K562 (cell line): ENCODE measurements at regions not wholly inside any gene's neighbourhood (a gene's known extent, or its start where the extent isn't known, plus 50 kb on each side); places are given as distances from the start of the nearest gene placed in this dataset.
"Not testable (repeated sequence)": the region's sequence is repeated elsewhere in the genome, so short reads cannot be mapped to it uniquely, and the experiment has no call there.

Source experiments
- ATAC-seq: fragments of 200-7000 bp; cut with Tn5 transposase; 3 replicates; pipeline ENCODE4 v1.9.1; 2020; ENCODE audit warnings: moderate library complexity
- BruUV-seq: library from RNA; stranded (reverse); fragments of 400-500 nt; replicated peaks from 2 replicates; lab custom pipeline; 2021; lab: Mats Ljungman, UMichigan
- CTCF ChIA-PET: fragments of 300-600 bp; formaldehyde crosslinking; extraction: SDS; loops from one replicate; lab custom pipeline; 2021; ENCODE audit warnings: low intra/inter-chr PET ratio; lab: Yijun Ruan, JAX
- POLR2A ChIA-PET: fragments of 300-600, 350-650 bp; sonication (Branson Sonifier 250); formaldehyde crosslinking; extraction: SDS; loops from one replicate; lab custom pipeline; 2021; ENCODE audit warnings: antibody characterized with exemption, inconsistent platforms; lab: Yijun Ruan, JAX
- DNase-seq, 4 experiments: peaks; one replicate each; pipeline versions ENCODE4 v3.0.0 to v3.0.0-alpha.2; 2011 to 2018; ENCODE audit warnings: low spot score in 3 of 4, mixed read lengths in 3 of 4; ENCODE audit errors: extremely low read depth in 1 of 4
- FAIRE-seq: peaks from 2 replicates; lab custom pipeline; 2011; peaks lifted over from hg19 to GRCh38; lab: Jason Lieb, UNC
- H2AFZ ChIP-seq: 2 replicates; pipeline ENCODE4 v1.6.0; 2011; ENCODE audit warnings: low read depth, low read length, control low read depth, inconsistent platforms
- H3K27ac ChIP-seq: fragments of 200-600 bp; 3 replicates; pipeline ENCODE4 v1.8.0; 2011; ENCODE audit warnings: low read depth, mild to moderate bottlenecking, control low read depth, inconsistent platforms, low read length, moderate library complexity, mixed read lengths; ENCODE audit errors: extremely low read depth
- H3K27me3 ChIP-seq, 2 experiments: fragments of 300-600 bp in 1 of 2; 2 replicates in 1 of 2; 3 replicates in 1 of 2; pipeline versions ENCODE4 v1.6.0 to v1.8.0; 2011; ENCODE audit warnings: inconsistent platforms in 2 of 2, low read length in 2 of 2, mild to moderate bottlenecking in 1 of 2, mixed read lengths in 1 of 2, moderate library complexity in 1 of 2; ENCODE audit not compliant: control insufficient read depth in 2 of 2, insufficient read depth in 2 of 2
- H3K36me3 ChIP-seq: fragments of 300-600 bp; 3 replicates; pipeline ENCODE4 v1.8.0; 2011; ENCODE audit warnings: mild to moderate bottlenecking, low read length, inconsistent platforms; ENCODE audit not compliant: control insufficient read depth, insufficient read depth
- H3K4me1 ChIP-seq, 2 experiments: fragments of 200-600 bp in 1 of 2; replicated peaks in 1 of 2; 2 replicates in 1 of 2; 3 replicates in 1 of 2; pipeline versions ENCODE4 v1.5.1 to v1.8.0; 2011; ENCODE audit warnings: inconsistent platforms in 2 of 2, low read length in 2 of 2, mild to moderate bottlenecking in 1 of 2, mixed read lengths in 1 of 2, moderate library complexity in 1 of 2; ENCODE audit not compliant: control insufficient read depth in 2 of 2, insufficient read depth in 2 of 2
- H3K4me2 ChIP-seq: 2 replicates; pipeline ENCODE4 v1.6.1; 2011; ENCODE audit warnings: low read length, control low read depth, inconsistent platforms, mixed read lengths; ENCODE audit not compliant: insufficient read depth
- H3K4me3 ChIP-seq: fragments of 200-600 bp; sonication (generic), shearing (Covaris generic); 2 replicates; pipeline ENCODE4 v1.5.1; 2016; ENCODE audit warnings: control low read depth, inconsistent platforms
- H3K79me2 ChIP-seq: fragments of 200-600 bp; 3 replicates; pipeline ENCODE4 v1.8.0; 2011; ENCODE audit warnings: low read length, inconsistent platforms; ENCODE audit not compliant: control insufficient read depth, insufficient read depth
- H3K9ac ChIP-seq, 2 experiments: 2 replicates each; pipeline versions ENCODE4 v1.6.0 to v1.6.1; 2011; ENCODE audit warnings: low read depth in 2 of 2, low read length in 2 of 2, control low read depth in 1 of 2, inconsistent platforms in 1 of 2, mild to moderate bottlenecking in 1 of 2, mixed read lengths in 1 of 2; ENCODE audit not compliant: insufficient read depth in 1 of 2
- H3K9me1 ChIP-seq: one replicate; pipeline ENCODE4 v1.6.0; 2011; ENCODE audit warnings: inconsistent platforms, mild to moderate bottlenecking, low read length, moderate library complexity; ENCODE audit not compliant: control insufficient read depth, insufficient read depth
- H3K9me3 ChIP-seq: replicated peaks from 2 replicates; pipeline ENCODE4 v1.5.1; 2011; ENCODE audit warnings: low read depth, low read length, inconsistent platforms; ENCODE audit not compliant: control insufficient read depth, insufficient read depth
- H4K20me1 ChIP-seq: replicated peaks from 2 replicates; pipeline ENCODE4 v1.6.1; 2011; ENCODE audit warnings: low read length, inconsistent platforms, mixed read lengths; ENCODE audit not compliant: control insufficient read depth, insufficient read depth
- CBX5 ChIP-seq: IDR thresholded peaks from 2 replicates; pipeline ENCODE4 v1.6.1; 2014; ENCODE audit warnings: low read depth, borderline replicate concordance
- ELF4 ChIP-seq: fragments of 450-650 bp; formaldehyde crosslinking; IDR thresholded peaks from 2 replicates; pipeline ENCODE4 v1.4.0; 2022; ENCODE audit warnings: missing genetic modification characterization
- PTBP1 ChIP-seq: fragments of 200-400 bp; formaldehyde crosslinking; IDR thresholded peaks from 2 replicates; pipeline ENCODE4 v1.6.1; 2017; ENCODE audit warnings: low read depth, low read length
- RAD21 ChIP-seq, 2 experiments: fragments of 250-450 bp in 1 of 2; fragments of 450-650 bp in 1 of 2; sonication (Bioruptor Pico) in 1 of 2; formaldehyde crosslinking in 1 of 2; IDR thresholded peaks in 1 of 2; conservative IDR thresholded peaks in 1 of 2; 2 replicates each; pipeline versions ENCODE4 v1.4.0 to v1.8.0; 2020 to 2022; ENCODE audit warnings: mild to moderate bottlenecking in 2 of 2, moderate library complexity in 1 of 2
- WGBS: fragments of 100-300 bp; shearing (Covaris generic); methylation state at CpG from one replicate; pipeline ENCODE4 v1.1.6; 2016; ENCODE audit warnings: low coverage, mixed read lengths; ENCODE audit not compliant: insufficient coverage; ENCODE audit errors: missing lambda C conversion rate; 5-methylcytosine and 5-hydroxymethylcytosine counted together
- in situ Hi-C: fragments of 300-500 bp; cut with MboI; formaldehyde crosslinking; loops from 4 replicates; pipeline ENCODE4 v1.15.0; 2018; ENCODE audit warnings: inconsistent platforms, mixed read lengths
- intact Hi-C: fragments of 100-400 bp; cut with micrococcal nuclease; formaldehyde crosslinking; loops from 2 replicates; pipeline ENCODE4 v1.14.2; 2022
- TF ChIP-seq, protein P1 (sequence below): fragments of 450-650 bp; formaldehyde crosslinking; IDR thresholded peaks from 2 replicates; pipeline ENCODE4 v1.4.0; 2020; ENCODE audit warnings: mild to moderate bottlenecking, moderate library complexity
- TF ChIP-seq, protein P2 (sequence below): fragments of 200-800 bp; sonication (Bioruptor generic); IDR thresholded peaks from 2 replicates; pipeline ENCODE4 v1.6.1; 2017; ENCODE audit warnings: missing genetic modification characterization, missing compliant biosample characterization
- TF ChIP-seq, protein P3 (sequence below): fragments of 150-350 bp; IDR thresholded peaks from 2 replicates; pipeline ENCODE4 v1.6.1; 2014; ENCODE audit warnings: low read depth, mild to moderate bottlenecking, low read length, borderline replicate concordance

DNA sequence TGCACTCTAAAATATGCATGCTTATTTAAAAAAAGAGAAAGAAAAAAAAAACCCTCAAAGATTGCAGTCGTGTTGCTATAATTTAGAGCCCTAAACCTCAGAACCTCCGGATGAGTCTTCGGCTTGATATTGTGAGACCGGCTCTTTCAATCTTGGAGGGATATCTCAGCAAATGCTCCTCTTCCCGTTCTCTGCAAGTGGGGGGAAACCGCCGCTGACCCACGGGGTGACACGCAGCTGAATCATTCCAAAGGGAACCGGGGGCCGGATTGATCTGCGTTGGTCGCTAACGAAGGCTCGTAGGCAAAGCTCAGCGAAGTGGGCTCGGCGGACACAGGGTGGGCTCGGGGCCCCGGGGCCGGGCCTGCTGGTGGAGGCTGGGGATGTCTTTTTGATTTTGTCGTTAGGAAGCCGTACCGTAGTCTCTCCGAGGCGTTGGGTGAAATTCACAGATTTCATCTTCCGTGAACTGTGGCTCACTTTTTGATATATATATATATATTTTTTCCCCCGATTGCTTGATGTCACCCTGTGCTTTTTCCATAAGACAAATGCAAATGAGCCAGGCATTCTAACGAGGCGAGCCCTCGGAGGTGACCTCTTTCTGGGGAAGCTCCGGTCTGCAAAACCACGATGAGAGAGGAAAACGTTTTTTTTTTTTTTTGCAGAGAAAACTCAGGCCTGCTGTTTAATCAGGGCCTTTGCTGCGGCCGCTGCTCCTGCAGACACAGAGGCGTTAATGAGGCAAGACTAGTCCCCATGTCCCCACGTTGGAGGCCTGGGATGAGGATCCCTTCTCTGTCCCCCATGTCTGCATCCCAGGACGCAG lies 110.7 kb upstream of the PPP2R3B start (continued):
- TF ChIP-seq, protein P1, sequence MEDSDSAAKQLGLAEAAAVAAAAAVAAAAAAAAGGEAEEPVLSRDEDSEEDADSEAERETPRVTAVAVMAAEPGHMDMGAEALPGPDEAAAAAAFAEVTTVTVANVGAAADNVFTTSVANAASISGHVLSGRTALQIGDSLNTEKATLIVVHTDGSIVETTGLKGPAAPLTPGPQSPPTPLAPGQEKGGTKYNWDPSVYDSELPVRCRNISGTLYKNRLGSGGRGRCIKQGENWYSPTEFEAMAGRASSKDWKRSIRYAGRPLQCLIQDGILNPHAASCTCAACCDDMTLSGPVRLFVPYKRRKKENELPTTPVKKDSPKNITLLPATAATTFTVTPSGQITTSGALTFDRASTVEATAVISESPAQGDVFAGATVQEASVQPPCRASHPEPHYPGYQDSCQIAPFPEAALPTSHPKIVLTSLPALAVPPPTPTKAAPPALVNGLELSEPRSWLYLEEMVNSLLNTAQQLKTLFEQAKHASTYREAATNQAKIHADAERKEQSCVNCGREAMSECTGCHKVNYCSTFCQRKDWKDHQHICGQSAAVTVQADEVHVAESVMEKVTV (CRISPR knock-in tag) = no peak
- TF ChIP-seq, protein P2, sequence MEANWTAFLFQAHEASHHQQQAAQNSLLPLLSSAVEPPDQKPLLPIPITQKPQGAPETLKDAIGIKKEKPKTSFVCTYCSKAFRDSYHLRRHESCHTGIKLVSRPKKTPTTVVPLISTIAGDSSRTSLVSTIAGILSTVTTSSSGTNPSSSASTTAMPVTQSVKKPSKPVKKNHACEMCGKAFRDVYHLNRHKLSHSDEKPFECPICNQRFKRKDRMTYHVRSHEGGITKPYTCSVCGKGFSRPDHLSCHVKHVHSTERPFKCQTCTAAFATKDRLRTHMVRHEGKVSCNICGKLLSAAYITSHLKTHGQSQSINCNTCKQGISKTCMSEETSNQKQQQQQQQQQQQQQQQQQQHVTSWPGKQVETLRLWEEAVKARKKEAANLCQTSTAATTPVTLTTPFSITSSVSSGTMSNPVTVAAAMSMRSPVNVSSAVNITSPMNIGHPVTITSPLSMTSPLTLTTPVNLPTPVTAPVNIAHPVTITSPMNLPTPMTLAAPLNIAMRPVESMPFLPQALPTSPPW = no peak
- TF ChIP-seq PTBP1 = no peak
- no peak for TF ChIP-seq CBX5
- TF ChIP-seq RAD21 (CRISPR knock-in tag; conservative IDR thresholded peaks at IDR 0.05 in 1 of 2, IDR thresholded peaks at IDR 0.05 in 1 of 2) = no peak
- TF ChIP-seq, protein P3, sequence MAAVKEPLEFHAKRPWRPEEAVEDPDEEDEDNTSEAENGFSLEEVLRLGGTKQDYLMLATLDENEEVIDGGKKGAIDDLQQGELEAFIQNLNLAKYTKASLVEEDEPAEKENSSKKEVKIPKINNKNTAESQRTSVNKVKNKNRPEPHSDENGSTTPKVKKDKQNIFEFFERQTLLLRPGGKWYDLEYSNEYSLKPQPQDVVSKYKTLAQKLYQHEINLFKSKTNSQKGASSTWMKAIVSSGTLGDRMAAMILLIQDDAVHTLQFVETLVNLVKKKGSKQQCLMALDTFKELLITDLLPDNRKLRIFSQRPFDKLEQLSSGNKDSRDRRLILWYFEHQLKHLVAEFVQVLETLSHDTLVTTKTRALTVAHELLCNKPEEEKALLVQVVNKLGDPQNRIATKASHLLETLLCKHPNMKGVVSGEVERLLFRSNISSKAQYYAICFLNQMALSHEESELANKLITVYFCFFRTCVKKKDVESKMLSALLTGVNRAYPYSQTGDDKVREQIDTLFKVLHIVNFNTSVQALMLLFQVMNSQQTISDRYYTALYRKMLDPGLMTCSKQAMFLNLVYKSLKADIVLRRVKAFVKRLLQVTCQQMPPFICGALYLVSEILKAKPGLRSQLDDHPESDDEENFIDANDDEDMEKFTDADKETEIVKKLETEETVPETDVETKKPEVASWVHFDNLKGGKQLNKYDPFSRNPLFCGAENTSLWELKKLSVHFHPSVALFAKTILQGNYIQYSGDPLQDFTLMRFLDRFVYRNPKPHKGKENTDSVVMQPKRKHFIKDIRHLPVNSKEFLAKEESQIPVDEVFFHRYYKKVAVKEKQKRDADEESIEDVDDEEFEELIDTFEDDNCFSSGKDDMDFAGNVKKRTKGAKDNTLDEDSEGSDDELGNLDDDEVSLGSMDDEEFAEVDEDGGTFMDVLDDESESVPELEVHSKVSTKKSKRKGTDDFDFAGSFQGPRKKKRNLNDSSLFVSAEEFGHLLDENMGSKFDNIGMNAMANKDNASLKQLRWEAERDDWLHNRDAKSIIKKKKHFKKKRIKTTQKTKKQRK = no peak
- no peak for TF ChIP-seq ELF4 (CRISPR knock-in tag)
- TF ChIP-seq, all 486 proteins: peak for 0

DNA sequence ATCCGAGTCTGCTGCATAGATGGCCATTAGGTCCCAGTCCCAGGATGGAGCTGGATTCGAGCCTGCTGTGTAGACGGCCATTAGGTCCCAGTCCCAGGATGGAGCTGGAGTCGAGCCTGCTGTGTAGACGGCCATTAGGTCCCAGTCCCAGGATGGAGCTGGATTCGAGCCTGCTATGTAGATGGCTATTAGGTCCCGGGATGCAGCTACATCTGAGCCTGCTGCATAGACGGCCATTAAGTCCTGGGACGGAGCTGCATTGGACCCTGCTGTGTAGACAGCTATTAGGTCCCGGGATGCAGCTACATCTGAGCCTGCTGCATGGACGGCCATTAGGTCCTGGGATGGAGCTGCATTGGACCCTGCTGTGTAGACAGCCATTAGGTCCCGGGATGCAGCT lies 112.2 kb upstream of the PPP2R3B start:
- H3K36me3 ChIP-seq, intact Hi-C loops, DNase-seq, in situ Hi-C loops, H3K79me2 ChIP-seq, FAIRE-seq, H3K9ac ChIP-seq, H3K4me2 ChIP-seq, H2AFZ ChIP-seq, POLR2A ChIA-PET, CTCF ChIA-PET, H3K9me1 ChIP-seq, ATAC-seq, H3K9me3 ChIP-seq, BruUV-seq, H3K27ac ChIP-seq, H3K4me3 ChIP-seq, H4K20me1 ChIP-seq, H3K4me1 ChIP-seq: not testable (repeated sequence)
- H3K27me3 ChIP-seq = peaks cover 4 to 28% of the 10 kb centered on the region in 2 experiments; a peak in 2 of 5 replicates
- WGBS = 4% methylated on average over 12 of the region's 12 CpGs
